Ishikawa (cell line): ENCODE measurements at regions not wholly inside any gene's neighbourhood (a gene's known extent, or its start where the extent isn't known, plus 50 kb on each side); places are given as distances from the start of the nearest gene placed in this dataset.

Experiments
- CEBPB ChIP-seq: IDR thresholded peaks from 2 replicates; pipeline ENCODE4 v1.6.1; 2012
- CREB1 ChIP-seq: IDR thresholded peaks from 2 replicates; pipeline ENCODE4 v1.6.1; 2012; ENCODE audit warnings: low read depth
- EP300 ChIP-seq: IDR thresholded peaks from 2 replicates; pipeline ENCODE4 v1.6.1; 2012; ENCODE audit warnings: borderline replicate concordance
- FOXM1 ChIP-seq: IDR thresholded peaks from 2 replicates; pipeline ENCODE4 v1.6.1; 2012; ENCODE audit warnings: low read depth, borderline replicate concordance
- RAD21 ChIP-seq: IDR thresholded peaks from 2 replicates; pipeline ENCODE4 v1.6.1; 2012; ENCODE audit warnings: low read depth
- YY1 ChIP-seq: IDR thresholded peaks from 2 replicates; pipeline ENCODE4 v1.6.1; 2012; ENCODE audit warnings: low read depth
- TF ChIP-seq, protein P1 (sequence below): IDR thresholded peaks from 2 replicates; pipeline ENCODE4 v1.6.1; 2012; ENCODE audit warnings: low read depth, mild to moderate bottlenecking
- TF ChIP-seq, protein P2 (sequence below): IDR thresholded peaks from 2 replicates; pipeline ENCODE4 v1.6.1; 2012

DNA sequence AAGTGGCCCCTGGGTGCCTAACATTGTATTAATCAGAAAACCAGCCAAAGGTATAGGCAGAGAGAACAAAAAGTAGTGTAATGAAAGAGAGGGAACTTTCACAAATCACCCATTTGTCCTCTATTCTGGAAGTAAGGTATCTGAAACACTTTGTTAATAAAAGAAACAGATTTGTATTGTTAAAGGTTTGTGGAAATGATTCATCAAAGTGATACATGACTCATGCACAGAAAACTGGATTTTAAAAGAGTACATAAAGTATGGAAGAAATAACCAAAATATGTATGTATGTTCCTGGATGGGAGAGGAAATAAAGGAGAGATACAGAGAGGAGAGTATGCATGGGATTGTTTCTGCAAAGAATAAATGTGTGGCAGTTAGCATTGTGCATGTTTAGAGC, 126.8 kb downstream of the RGS21 start:
- TF ChIP-seq EP300 = no peak
- TF ChIP-seq FOXM1 = no peak
- TF ChIP-seq CREB1 = no peak
- TF ChIP-seq YY1 = no peak
- TF ChIP-seq, protein P1, sequence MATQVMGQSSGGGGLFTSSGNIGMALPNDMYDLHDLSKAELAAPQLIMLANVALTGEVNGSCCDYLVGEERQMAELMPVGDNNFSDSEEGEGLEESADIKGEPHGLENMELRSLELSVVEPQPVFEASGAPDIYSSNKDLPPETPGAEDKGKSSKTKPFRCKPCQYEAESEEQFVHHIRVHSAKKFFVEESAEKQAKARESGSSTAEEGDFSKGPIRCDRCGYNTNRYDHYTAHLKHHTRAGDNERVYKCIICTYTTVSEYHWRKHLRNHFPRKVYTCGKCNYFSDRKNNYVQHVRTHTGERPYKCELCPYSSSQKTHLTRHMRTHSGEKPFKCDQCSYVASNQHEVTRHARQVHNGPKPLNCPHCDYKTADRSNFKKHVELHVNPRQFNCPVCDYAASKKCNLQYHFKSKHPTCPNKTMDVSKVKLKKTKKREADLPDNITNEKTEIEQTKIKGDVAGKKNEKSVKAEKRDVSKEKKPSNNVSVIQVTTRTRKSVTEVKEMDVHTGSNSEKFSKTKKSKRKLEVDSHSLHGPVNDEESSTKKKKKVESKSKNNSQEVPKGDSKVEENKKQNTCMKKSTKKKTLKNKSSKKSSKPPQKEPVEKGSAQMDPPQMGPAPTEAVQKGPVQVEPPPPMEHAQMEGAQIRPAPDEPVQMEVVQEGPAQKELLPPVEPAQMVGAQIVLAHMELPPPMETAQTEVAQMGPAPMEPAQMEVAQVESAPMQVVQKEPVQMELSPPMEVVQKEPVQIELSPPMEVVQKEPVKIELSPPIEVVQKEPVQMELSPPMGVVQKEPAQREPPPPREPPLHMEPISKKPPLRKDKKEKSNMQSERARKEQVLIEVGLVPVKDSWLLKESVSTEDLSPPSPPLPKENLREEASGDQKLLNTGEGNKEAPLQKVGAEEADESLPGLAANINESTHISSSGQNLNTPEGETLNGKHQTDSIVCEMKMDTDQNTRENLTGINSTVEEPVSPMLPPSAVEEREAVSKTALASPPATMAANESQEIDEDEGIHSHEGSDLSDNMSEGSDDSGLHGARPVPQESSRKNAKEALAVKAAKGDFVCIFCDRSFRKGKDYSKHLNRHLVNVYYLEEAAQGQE = no peak
- TF ChIP-seq RAD21 = no peak
- TF ChIP-seq CEBPB = no peak
- TF ChIP-seq, protein P2, sequence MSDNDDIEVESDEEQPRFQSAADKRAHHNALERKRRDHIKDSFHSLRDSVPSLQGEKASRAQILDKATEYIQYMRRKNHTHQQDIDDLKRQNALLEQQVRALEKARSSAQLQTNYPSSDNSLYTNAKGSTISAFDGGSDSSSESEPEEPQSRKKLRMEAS = no peak
